Endodermal cell (in vitro differentiated cells): ENCODE measurements at regions not wholly inside any gene's neighbourhood (a gene's known extent, or its start where the extent isn't known, plus 50 kb on each side); places are given as distances from the start of the nearest gene placed in this dataset.
A peak's percentile ranks its signal among the peaks of the same experiment; 100 is the strongest.

Experiments used
- DNase-seq: peaks from one replicate; pipeline ENCODE4 v3.0.0-alpha.2; 2017
- H3K27ac ChIP-seq: 2 replicates; pipeline ENCODE4 v1.5.1; 2013; ENCODE audit warnings: mild to moderate bottlenecking, low read depth, low read length, moderate library complexity
- H3K27me3 ChIP-seq: 2 replicates; pipeline ENCODE4 v1.6.1; 2013; ENCODE audit warnings: mild to moderate bottlenecking, low read length, moderate library complexity; ENCODE audit not compliant: insufficient read depth, control insufficient read depth, poor library complexity, severe bottlenecking
- H3K36me3 ChIP-seq: 2 replicates; pipeline ENCODE4 v1.7.0; 2013; ENCODE audit warnings: mild to moderate bottlenecking, low read length, moderate library complexity; ENCODE audit not compliant: control insufficient read depth, insufficient read depth
- H3K4me1 ChIP-seq: one replicate; pipeline ENCODE4 v1.7.0; 2013; ENCODE audit warnings: low read length; ENCODE audit not compliant: control insufficient read depth, insufficient read depth
- H3K4me3 ChIP-seq: 2 replicates; pipeline ENCODE4 v1.5.1; 2013; ENCODE audit warnings: mild to moderate bottlenecking, low read length, moderate library complexity
- H3K9ac ChIP-seq: 2 replicates; pipeline ENCODE4 v1.6.1; 2013; ENCODE audit warnings: mild to moderate bottlenecking, low read length, moderate library complexity; ENCODE audit not compliant: poor library complexity, severe bottlenecking; ENCODE audit errors: extremely low read depth
- H3K9me3 ChIP-seq: 2 replicates; pipeline ENCODE4 v1.6.1; 2013; ENCODE audit warnings: mild to moderate bottlenecking, low read length, moderate library complexity; ENCODE audit not compliant: control insufficient read depth
- H3K27ac Mint-ChIP-seq: 2 replicates; pipeline ENCODE4 v1.8.0; 2020; ENCODE audit warnings: mixed read lengths
- H3K27me3 Mint-ChIP-seq: 2 replicates; pipeline ENCODE4 v1.8.0; 2021; ENCODE audit warnings: mild to moderate bottlenecking, mixed read lengths; ENCODE audit not compliant: insufficient read depth
- H3K36me3 Mint-ChIP-seq: 2 replicates; pipeline ENCODE4 v1.8.0; 2020; ENCODE audit warnings: low read depth, mixed read lengths
- H3K4me1 Mint-ChIP-seq: 2 replicates; pipeline ENCODE4 v1.8.0; 2020; ENCODE audit warnings: mixed read lengths
- H3K4me3 Mint-ChIP-seq: 2 replicates; pipeline ENCODE4 v1.8.0; 2020; ENCODE audit warnings: mild to moderate bottlenecking, moderate library complexity, mixed read lengths
- H3K9me3 Mint-ChIP-seq: 2 replicates; pipeline ENCODE4 v1.8.0; 2020; ENCODE audit warnings: mild to moderate bottlenecking, mixed read lengths
- WGBS, 2 experiments: methylation state at CpG; one replicate each; pipeline versions ENCODE4 v1.1.5 to v1.1.7; 2013; ENCODE audit warnings: missing lambda C conversion rate in 2 of 2, mixed read lengths in 1 of 2; ENCODE audit not compliant: insufficient coverage in 1 of 2, insufficient read length in 1 of 2; 5-methylcytosine and 5-hydroxymethylcytosine counted together
- TF ChIP-seq, protein P1 (sequence below): fragments of 200-600 bp; sonication (generic); conservative IDR thresholded peaks from 2 replicates; pipeline ENCODE4 v1.5.0; 2021; ENCODE audit warnings: antibody characterized with exemption, mild to moderate bottlenecking

DNA sequence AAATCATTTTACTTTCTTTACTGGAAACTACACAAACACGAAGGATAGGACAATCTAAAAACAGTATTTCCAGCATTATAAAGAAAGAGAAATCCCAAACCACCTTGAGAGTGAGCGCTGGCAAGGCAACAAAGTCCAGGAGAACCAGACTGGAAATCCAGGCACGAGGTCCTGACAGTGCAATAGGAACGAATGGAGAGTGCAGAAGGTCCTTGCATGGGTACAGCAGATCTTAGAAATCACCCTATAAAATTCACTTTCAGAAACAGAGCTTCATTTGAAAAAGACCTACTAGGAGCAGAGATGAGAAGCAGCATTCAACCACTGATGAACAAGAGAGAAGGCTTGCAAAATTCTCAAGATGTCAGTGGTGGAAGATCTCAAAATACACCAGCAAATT lies 133.7 kb upstream of the ST8SIA4 start:
- Mint-ChIP-seq H3K36me3 (peaks cover 4% of the 10 kb centered on the region), H3K27ac (no peak overlapping the region), H3K9me3 (peaks cover 10% of the 10 kb centered on the region), H3K4me3 (no peak overlapping the region), H3K27me3 (no peaks in the 10 kb centered on the region), H3K4me1 (no peaks in the 10 kb centered on the region)
- no peak overlapping the region for H3K9ac ChIP-seq
- H3K27me3 ChIP-seq: no peaks in the 10 kb centered on the region
- H3K36me3 ChIP-seq: no peaks in the 10 kb centered on the region
- TF ChIP-seq, protein P1, sequence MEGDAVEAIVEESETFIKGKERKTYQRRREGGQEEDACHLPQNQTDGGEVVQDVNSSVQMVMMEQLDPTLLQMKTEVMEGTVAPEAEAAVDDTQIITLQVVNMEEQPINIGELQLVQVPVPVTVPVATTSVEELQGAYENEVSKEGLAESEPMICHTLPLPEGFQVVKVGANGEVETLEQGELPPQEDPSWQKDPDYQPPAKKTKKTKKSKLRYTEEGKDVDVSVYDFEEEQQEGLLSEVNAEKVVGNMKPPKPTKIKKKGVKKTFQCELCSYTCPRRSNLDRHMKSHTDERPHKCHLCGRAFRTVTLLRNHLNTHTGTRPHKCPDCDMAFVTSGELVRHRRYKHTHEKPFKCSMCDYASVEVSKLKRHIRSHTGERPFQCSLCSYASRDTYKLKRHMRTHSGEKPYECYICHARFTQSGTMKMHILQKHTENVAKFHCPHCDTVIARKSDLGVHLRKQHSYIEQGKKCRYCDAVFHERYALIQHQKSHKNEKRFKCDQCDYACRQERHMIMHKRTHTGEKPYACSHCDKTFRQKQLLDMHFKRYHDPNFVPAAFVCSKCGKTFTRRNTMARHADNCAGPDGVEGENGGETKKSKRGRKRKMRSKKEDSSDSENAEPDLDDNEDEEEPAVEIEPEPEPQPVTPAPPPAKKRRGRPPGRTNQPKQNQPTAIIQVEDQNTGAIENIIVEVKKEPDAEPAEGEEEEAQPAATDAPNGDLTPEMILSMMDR: no peak
- DNase-seq: no peak
- no peak overlapping the region for H3K4me3 ChIP-seq
- H3K27ac ChIP-seq: no peak overlapping the region
- H3K4me1 ChIP-seq: no peaks in the 10 kb centered on the region
- WGBS, 2 experiments: 80 to 92% methylated on average over 1 to 4 of the region's 4 CpGs
- H3K9me3 ChIP-seq: peaks cover 13% of the 10 kb centered on the region

DNA sequence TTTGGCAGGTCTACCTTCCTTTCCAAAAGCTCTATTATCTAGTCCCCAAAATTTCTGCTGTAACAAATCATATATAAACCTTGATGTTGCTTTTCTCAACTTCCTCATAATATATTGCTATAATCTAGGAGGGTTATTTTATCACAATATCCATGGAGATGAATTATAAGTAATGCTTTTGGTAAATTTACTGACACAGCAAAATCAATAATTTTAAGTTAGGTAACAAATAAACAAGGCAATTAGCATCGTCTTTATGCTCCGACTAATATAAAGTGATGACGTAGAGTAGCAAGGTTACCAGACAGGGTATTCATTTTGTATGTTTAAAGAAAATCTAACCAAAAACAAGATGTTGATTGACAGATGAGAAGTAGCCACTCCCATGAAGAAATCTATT lies 132.3 kb upstream of the ST8SIA4 start:
- H3K27ac ChIP-seq: no peak overlapping the region
- no peak overlapping the region for H3K9ac ChIP-seq
- no peaks in the 10 kb centered on the region for H3K4me1 ChIP-seq
- no peaks in the 10 kb centered on the region for H3K36me3 ChIP-seq
- H3K4me3 ChIP-seq: no peak overlapping the region
- H3K36me3 Mint-ChIP-seq: peaks cover 4% of the 10 kb centered on the region
- H3K27me3 Mint-ChIP-seq: no peaks in the 10 kb centered on the region
- TF ChIP-seq, protein P1: no peak
- H3K4me1 Mint-ChIP-seq: no peaks in the 10 kb centered on the region
- H3K4me3 Mint-ChIP-seq: no peak overlapping the region
- no peaks in the 10 kb centered on the region for H3K27me3 ChIP-seq
- peaks cover 13% of the 10 kb centered on the region for H3K9me3 ChIP-seq
- no peak overlapping the region for H3K27ac Mint-ChIP-seq
- DNase-seq: no peak
- WGBS, 2 experiments: 96% methylated on average over 3 of the region's 3 CpGs; no CpG with 5 or more reads in 1 of the 2 experiments
- H3K9me3 Mint-ChIP-seq: peaks cover 10% of the 10 kb centered on the region

DNA sequence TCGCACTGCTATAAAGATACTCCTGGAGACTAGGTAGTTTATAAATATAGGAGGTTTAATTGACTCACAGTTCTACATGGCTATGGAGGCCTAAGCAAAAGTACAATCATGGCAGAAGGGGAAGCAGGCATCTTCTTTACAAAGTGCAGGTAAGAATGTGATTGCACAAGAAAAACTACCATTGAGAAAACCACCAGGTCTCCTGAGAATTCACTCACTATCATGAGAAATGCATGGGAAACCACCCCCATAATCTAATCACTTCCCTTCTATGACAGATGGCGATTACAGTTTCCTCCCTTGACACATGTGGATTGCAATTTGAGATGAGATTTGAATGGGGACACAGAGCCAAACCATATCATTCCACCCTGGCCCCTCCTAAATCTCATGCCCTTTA lies 121.2 kb upstream of the ST8SIA4 start:
- Mint-ChIP-seq H3K27me3 (no peaks in the 10 kb centered on the region), H3K4me3 (no peak overlapping the region), H3K27ac (no peak overlapping the region), H3K4me1 (peaks cover 17% of the 10 kb centered on the region), H3K9me3 (peaks cover 39% of the 10 kb centered on the region), H3K36me3 (no peaks in the 10 kb centered on the region)
- WGBS, 2 experiments: 95 to 100% methylated on average over 2 of the region's 2 CpGs
- Histone ChIP-seq H3K4me3 (peak overlapping the region; percentile 12), H3K27me3 (no peaks in the 10 kb centered on the region), H3K36me3 (no peaks in the 10 kb centered on the region), H3K4me1 (no peaks in the 10 kb centered on the region), H3K9ac (no peak overlapping the region), H3K27ac (no peak overlapping the region), H3K9me3 (peaks cover 51% of the 10 kb centered on the region)
- DNase-seq: no peak
- TF ChIP-seq, protein P1: no peak
